Right hindlimb (tissue), 1 donor: ENCODE measurements at regions not wholly inside any gene's neighbourhood (a gene's known extent, or its start where the extent isn't known, plus 50 kb on each side); places are given as distances from the start of the nearest gene placed in this dataset.

Experiments
- DNase-seq: peaks from one replicate; pipeline ENCODE4 v3.0.0-alpha.2; 2018

DNA sequence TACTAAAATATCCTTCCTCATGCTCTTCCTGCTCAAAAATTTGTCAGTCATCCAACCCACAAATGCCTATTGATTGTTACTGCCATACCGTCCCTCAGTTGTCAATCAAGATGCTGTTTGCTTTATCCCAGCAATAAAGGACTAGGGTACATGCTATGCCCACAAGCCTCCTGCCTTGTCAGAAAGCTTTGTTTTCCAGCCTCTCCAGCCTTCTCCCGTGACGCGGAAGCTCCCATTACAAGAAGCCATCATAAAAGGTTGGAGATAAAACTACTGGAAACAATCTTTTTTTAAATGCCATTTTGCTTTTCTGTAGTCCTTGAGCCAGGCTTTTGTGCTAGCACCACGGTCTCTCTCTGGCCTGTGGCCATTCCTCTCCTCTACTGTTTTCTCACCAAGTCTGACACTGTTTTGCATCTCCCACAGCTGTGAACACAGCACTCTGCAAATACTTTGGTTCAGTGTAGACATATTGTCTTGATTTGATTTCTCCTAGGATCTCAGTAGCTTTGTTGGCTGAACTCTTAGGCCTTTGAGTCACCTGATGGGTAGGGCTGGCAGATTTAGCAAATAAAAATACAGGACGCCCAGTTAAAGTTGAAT is 495.7 kb upstream of the JARID2 start:
- DNase-seq, result no peak

DNA sequence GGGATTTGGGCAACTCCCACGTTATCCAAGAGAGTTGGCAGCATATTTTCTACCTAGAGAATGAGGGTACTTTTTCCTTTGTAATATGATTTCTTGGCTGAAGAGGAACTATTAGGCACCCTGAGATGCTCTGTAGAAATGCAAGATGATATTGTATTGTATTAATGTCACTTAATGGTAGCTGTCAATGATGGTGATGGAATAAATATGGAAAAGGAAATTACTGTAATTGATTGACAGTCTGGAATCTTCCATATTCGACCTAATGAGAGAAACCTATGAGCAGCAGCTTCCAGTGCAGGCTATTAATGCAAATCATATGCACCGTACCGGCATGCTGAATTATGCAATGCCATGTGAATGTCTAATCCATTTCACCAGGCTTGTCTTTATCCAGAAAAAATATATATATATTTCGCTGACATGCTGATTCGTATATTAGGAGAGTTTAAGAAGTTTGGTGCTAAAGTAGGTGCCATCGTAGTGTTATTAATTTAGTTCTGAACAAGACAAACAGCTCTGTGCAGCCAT is 494.2 kb upstream of the JARID2 start:
- DNase-seq, result no peak

DNA sequence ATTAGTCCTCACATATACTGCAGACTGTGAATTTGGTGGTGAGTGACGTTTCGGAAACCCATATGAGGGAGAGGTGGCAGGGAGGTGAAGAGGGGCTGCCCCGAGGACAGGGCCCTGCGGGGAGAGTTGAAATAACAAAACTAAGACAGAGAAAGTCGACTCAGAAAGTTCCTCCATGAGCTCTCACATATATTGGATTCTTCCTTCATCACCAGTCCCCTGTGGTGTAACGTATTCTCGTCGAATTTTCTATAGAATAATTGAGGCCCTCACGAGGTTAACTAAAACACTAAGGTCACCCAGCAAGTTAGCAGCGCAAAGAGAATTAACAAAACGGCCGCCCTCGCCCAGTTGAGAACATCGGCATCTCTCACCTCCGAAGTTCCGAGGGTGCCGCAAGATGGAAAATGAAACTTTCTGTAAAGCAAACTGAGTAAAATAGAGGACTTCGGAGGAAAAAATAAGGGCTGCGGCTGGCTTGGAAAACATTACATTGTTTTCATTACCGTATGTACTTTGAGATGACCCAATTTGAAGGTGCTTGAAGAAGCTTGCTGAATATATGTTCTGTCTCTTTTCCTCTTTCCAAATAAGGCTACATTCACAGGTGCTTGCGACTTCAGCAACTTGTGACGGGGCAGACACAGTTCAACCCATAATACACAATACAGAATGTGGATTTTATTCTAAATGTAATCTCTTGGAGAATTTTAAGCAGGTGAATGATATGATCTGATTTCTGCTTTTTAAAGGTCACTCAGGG is 490.9 kb upstream of the JARID2 start:
- DNase-seq, result no peak

DNA sequence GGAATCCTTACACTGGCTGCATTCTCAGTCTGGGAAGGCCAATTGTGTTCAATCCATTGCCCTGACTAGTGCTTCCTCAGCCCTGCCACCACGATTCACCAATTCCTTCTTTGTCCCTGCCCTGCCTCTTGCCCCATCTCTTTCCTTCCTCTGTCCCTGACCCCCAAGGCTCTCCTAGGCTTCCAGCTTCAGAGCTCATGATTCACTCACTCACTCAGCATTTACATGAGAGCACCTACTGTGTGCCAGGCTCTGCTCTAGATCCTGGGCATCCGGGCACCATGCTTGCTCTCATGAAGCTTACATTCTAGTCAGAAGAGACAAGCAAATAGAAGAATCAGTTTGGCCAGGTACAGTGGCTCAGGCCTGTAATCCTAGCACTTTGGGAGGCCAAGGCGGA is 489.5 kb upstream of the JARID2 start:
- no peak for DNase-seq

DNA sequence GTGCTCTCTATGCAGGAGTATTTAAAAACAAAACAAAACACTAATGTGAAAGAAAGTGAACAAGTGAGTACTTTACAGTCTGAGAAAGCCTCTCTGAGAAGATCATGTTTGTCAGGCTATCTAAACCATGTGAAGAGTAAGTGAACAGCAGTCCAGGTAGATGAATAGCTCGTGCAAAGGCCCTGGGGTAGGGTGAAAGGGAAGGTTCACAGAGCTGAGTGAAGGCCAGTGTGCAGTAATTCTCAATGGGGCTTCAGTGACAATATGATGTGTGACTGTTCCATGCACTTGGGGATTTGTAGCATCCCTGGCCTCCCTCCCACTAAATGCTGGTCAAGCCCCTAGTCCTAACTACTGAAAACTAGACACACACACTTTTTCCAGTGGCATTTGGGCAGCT is 488.9 kb upstream of the JARID2 start:
- DNase-seq, result no peak

DNA sequence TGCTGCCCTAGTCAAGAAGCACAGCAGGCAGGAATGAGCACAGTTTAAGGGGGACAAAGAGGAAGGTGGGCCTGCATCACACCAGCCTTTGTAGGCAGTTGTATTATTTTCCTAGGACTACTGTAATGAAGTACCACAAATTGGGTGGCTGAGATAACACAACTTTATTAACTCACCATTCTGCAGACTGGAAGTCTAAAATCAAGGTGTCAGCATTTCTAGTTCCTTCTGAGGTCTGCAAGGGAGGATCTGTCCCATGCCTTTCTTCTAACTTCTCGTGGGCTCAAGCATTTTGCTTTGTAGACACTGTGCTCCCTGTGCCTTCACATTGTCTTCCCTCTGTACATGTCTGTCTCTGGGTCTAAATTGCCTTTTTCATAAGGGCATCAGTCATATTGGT is 488.5 kb upstream of the JARID2 start:
- no peak for DNase-seq

DNA sequence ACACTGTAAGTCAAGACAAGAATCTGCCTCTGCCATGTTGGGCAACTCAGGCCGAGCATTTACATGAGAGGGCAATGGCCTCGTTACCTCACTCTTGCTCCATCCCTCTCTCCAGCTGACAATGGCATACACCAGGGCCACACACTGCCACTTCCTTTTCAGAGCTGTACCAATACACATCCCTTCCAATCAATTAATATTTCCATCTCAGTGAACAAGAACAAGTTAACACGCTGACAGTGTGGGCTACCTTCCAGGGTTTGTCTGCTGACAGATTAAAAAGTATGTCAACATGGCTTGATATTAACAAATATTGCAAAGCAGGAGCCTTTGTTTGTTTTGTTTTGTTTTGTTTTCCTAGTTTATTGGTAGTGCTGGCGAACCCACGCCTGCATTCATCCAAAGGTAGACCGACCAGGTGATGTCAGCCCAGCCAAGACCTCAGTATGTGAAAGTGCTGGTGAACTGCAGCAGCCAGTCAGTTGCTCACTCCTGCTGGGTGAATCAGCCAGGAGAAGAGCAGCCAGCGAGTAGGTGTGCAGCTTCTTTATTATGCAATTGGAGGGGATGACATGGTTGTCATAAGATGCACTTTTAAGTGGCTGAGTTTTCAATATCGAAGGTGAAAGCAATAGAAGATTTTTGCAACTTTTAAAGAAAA is 487.3 kb upstream of the JARID2 start:
- no peak for DNase-seq

DNA sequence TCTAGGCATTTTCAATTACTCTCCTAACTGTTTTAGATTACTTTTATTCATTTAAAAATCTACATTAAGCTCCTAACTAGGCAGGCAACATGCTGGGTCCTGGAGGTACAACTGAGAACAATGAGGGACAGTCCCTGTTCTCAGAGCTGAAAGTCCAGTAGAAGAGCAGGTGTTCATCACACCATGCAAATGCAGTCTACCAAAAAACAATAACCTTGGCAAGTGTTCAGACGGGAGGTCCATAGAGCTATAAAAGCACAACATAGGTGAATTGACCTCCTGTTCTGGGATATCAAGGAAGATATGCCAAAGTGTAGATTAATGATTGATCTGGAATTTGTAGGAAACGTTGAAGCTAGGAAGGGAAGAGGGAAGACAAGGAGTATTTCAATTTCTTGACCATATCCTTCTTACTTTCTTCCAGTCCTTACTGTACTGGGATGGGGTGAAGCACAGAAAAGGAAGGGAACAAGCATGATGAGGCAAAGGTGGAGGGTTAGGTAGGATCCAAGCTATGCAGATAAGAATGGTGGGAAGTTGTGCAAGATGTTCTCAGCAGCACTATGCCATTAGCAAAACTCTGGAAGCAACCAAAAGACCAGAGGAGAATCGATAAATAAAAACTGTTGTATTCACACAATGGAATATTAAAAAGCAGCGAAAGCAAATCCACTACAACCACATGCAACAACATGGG is 485.7 kb upstream of the JARID2 start:
- DNase-seq, result no peak

DNA sequence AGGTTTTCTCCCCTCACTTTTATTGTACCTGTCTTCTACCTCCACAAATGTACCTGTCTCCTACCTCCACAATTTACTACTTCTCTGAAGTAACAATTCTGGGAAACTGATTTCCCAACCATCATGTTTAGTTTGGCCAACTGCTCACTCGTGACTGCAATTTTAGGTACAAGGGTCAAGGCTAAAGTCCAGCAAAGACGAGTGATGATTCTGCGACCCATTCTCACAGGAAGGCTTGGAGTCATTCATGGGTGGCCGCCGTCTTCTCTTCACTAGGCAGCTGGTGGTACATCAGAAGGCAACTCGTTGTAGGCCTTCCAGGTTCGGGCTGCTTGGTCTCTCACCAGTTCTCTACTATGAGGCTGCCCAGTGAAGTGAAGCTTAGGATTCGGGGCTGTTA is 483.8 kb upstream of the JARID2 start:
- no peak for DNase-seq

DNA sequence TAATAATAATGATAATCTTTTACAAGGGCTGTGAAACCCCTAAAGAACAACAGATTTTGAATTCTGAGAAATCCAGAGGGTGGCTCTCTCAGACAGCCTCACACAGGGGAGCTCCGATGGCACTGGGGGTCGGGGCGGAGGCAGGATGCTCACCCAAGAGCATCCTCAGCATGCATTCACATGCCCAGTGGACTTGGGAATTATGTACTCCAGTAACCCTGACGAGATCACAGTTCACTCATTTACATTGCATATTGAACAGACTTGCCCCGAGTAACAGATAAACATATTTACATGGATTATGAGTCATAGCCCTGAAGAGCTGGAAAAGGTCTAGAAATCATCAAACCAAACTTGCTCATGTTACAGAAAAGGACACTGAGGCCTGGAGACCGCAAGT is 482.7 kb upstream of the JARID2 start:
- no peak for DNase-seq

DNA sequence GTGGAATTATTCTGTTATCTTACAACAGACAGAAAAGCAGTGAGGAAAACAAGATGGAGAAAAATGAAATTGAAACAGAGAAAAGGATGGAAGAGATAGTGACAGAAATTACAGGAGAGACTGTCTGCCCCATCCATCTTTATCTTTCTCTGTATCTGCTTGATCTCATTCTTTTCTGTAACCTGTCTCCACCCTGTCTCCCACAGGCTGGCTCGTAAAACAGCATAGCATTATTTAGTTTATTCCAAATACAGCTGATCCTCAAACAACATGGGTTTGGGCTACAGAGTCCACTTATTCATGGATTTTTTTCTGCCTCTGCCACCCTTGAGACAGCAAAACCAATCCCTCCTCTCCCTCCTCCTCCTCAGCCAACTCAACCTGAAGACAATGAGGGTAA is 482.3 kb upstream of the JARID2 start:
- no peak for DNase-seq

DNA sequence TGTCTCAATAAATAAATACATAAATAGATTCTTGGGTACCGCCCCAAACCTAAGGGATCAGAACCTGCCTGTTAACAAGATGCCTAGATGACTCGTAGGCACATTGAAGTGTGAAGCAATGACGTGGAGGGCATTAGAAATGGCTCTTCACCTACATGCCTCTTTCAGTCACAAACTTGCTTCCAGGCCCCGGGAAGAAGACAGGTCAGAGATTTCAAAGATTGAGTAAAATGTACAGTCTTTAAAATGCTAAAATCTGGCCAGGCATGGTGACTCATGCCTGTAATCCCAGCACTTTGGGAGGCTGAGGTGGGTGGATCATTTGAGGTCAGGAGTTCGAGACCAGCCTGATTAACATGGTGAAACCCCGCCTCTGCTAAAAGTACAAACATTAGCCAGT is 480.8 kb upstream of the JARID2 start:
- DNase-seq, result no peak

DNA sequence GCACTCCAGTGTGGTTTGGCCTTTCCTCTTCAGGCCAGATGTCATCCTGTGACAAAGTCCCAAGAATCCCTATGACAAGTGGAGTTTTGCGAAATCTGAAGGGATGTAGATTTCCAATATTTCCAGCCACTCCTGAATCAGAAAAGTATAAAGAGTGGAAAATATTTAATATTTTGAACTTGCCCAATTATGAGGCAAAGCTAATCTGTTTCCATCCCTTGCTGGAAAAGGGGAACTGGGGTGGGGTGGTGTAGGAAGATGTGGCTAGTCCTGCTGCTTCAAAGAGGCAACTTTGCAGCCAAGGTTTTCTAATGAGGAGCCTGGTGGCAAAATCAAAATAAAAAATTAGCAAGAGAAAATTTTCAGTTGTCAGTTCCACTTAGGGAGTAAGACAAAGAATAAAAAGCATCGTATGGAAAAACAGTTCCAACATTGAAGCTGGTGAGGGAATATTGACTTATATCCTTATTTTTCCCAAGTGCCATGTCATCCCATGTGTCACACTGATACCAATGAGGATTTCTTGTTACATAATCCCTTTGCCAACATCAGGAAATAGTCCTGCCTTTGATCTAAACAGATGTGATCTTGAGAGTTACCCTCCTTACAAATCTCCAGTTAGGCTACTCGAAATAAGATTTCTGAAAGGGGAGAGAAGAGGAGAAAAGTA is 480.0 kb upstream of the JARID2 start:
- no peak for DNase-seq

DNA sequence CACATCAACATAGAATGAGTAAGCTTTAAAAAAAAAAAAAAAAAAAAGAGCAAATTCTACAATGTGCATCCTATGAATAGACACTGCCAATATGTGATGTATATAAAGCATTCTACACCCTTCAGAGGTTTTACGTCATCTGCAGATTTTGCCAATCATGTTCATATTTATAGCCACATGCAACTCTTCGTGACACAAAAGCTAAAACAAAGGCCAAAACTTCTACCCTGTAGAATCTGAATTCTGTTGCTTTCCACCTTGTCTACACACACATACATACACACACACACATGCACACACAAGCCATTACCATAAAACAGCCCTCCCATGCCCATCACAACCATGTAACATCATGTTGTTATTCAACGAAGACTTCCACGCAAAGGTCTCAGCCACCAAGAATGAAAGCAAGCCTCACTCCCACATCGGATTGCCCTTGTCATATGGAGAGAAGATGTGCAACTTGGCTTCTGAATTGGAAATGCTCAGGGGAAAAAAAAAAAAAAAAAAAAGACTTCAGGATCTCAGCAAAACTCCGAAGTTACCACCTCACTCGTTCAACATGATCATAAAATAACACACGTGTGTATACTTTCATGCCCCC is 479.4 kb upstream of the JARID2 start:
- no peak for DNase-seq

DNA sequence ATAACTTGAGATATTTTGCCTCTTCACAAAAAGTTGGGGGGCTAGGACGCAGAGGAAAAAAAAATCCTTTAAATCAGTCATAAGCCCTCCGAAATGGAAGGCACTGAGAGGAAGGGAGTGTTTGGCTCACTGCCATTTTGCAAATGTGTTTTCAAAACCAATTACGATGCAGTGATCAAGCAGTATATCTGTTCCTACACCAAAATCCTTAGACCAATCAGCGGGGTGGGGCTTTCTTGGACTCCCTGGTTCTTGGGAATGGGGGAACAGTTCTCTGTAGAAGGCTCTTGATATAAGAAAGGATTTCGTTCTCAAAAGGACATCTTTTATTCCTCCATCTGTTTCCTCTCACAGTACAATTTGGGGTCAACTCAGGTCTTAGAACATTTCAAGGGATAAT is 478.6 kb upstream of the JARID2 start:
- DNase-seq, result no peak

DNA sequence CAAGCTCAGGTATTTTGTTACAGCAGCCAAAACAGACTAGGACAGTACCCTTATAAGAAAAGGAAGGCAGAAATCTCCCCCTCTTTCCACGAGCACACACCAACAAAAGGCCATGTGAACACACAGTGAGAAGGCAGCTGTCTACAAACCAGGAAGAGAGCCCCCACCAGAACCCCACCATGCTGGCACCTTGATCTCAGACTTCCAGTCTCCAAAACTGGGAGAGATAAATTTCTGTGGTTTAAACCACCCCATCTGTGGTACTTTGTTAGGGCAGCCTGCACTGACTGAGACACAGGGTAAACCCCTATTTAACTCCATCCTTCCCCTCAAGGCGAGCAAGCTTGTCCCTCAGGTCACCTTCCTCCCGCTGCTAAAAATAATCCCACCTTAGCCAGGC is 475.8 kb upstream of the JARID2 start:
- DNase-seq, result no peak

DNA sequence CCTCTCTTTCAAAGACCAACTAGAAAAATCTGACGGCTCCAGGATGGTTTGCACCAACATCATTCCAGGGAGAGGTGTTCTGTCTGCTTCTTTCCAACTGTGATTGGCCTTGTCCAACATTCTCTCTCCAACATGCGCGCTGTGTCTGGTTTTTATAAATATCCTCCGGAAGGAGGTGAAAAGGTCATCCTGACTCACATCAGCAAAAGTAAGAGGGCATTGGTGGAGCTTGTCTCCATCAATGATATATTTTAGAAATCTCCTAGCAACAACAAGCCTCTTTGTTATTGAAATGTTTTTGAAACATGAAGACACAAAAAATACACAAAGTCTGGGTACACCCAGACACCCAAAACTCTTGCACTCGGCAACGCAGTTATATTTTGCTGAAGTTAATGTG is 475.3 kb upstream of the JARID2 start:
- no peak for DNase-seq

DNA sequence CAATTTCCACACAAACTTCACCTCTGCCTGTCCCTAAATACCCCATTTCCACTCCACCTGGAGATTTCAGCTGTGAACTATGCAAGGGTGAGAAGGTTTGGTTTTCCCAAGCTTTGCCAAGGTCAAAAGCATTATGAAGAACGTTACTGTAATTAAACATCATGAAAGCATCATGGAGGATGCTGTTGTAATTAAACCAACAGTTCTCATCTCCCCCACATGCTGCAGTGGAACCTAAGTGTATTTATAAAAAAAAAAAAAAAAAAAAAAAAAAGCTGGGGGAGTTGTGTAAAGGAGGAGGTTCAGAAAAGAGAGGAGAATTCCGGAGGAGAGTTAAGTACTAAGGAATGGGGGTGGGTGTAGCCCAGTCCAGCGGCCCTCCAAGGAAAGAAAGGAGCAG is 474.9 kb upstream of the JARID2 start:
- no peak for DNase-seq

DNA sequence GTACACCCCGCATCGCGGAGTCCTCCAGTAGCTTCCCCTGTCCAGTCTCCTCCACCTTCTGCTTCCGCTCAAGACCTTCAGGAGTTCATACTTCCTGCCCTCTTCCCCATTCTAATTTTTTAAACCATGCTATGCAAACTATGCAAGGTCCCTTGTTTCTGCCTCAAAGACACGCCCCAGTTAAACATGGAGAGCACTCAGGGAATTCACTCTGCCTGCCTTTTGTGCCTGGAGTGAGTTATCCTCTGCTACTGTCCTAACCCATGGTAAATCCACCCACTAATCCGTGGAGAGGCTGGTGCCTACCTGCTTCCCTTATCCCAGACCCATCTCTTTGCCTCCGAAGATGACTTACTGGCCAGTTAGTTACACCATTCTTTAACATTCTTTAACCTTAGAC is 473.7 kb upstream of the JARID2 start:
- no peak for DNase-seq

DNA sequence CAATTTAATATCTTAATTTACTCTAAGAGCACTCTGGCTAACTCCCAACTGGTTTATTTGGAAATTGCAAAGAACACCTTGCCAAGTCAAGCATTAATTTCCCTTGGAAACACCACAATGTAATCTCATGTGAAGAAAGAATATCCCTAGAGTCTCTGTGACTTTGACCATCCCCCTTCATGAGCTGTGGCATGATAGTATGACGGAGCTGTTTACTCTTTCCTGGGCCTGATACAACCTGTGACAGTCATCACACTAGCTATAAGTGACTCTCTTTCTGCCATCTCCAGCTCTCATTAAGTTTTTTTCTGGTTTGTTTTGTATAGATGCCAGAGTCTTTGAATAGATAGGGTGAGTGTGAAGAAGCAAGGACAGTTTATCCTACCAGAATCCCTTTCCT is 470.3 kb upstream of the JARID2 start:
- DNase-seq, result no peak

DNA sequence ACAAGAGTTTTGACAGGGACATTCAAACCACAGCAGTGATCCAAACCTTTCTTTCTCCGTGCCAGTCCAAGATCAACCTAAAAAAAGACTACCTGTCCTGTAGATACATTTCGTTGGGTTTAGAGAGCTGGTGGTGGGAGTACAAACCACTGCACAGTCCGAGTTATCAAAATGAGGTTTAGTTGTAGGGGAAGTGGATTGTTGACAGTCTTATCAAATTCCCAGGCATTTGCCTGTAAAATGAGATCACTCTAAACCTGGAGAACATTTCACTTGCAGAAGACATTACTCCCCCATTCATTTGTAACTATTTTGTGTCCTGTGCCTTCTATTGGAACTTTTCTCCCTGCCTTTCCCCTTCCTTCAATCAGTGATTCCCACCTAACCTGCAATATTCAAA is 469.6 kb upstream of the JARID2 start:
- no peak for DNase-seq

DNA sequence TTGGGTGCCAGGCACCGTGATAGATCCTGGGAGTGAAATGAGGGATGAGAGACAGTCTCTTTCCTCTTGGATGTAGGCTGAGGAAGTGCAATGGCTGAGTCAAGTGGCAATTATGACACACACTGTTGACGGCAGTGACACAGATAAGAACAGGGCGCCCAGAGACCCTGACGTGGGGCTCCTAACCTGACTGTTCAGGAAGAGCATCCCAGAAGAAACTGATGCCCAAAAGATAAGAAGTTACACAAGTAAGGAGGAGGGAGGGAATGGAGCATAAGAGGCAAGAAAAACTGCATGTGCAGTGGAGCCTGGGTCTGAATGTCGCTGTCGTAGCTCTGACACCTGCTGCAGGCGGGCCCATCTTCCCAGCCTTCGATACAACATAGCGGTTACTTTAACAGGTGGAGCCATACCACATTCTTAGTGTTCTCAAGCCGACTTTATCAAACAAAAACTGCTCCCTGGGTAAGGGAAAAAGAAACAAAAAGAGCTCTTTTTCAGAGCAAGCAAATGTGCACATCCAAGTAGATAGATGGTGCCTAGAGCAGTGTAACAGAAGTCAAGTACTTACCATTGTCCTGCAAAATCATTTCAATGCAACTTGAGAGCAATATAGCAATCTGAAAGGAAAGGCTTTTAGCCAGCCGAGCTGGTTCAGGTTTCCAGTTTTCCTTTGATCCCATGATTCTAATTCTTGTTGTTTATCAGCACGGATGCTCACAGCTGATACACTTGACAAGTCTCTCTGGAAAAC is 463.9 kb upstream of the JARID2 start:
- no peak for DNase-seq
